ENCODE measurements at regions not wholly inside any gene's neighbourhood (a gene's known extent, or its start where the extent isn't known, plus 50 kb on each side); places are given as distances from the start of the nearest gene placed in this dataset.
A peak's percentile ranks its signal among the peaks of the same experiment; 100 is the strongest.

GRCh38 chr9:104991144-104991953 lies 63.4 kb upstream of the ABCA1 start (continued):
- TF ChIP-seq, protein P1, sequence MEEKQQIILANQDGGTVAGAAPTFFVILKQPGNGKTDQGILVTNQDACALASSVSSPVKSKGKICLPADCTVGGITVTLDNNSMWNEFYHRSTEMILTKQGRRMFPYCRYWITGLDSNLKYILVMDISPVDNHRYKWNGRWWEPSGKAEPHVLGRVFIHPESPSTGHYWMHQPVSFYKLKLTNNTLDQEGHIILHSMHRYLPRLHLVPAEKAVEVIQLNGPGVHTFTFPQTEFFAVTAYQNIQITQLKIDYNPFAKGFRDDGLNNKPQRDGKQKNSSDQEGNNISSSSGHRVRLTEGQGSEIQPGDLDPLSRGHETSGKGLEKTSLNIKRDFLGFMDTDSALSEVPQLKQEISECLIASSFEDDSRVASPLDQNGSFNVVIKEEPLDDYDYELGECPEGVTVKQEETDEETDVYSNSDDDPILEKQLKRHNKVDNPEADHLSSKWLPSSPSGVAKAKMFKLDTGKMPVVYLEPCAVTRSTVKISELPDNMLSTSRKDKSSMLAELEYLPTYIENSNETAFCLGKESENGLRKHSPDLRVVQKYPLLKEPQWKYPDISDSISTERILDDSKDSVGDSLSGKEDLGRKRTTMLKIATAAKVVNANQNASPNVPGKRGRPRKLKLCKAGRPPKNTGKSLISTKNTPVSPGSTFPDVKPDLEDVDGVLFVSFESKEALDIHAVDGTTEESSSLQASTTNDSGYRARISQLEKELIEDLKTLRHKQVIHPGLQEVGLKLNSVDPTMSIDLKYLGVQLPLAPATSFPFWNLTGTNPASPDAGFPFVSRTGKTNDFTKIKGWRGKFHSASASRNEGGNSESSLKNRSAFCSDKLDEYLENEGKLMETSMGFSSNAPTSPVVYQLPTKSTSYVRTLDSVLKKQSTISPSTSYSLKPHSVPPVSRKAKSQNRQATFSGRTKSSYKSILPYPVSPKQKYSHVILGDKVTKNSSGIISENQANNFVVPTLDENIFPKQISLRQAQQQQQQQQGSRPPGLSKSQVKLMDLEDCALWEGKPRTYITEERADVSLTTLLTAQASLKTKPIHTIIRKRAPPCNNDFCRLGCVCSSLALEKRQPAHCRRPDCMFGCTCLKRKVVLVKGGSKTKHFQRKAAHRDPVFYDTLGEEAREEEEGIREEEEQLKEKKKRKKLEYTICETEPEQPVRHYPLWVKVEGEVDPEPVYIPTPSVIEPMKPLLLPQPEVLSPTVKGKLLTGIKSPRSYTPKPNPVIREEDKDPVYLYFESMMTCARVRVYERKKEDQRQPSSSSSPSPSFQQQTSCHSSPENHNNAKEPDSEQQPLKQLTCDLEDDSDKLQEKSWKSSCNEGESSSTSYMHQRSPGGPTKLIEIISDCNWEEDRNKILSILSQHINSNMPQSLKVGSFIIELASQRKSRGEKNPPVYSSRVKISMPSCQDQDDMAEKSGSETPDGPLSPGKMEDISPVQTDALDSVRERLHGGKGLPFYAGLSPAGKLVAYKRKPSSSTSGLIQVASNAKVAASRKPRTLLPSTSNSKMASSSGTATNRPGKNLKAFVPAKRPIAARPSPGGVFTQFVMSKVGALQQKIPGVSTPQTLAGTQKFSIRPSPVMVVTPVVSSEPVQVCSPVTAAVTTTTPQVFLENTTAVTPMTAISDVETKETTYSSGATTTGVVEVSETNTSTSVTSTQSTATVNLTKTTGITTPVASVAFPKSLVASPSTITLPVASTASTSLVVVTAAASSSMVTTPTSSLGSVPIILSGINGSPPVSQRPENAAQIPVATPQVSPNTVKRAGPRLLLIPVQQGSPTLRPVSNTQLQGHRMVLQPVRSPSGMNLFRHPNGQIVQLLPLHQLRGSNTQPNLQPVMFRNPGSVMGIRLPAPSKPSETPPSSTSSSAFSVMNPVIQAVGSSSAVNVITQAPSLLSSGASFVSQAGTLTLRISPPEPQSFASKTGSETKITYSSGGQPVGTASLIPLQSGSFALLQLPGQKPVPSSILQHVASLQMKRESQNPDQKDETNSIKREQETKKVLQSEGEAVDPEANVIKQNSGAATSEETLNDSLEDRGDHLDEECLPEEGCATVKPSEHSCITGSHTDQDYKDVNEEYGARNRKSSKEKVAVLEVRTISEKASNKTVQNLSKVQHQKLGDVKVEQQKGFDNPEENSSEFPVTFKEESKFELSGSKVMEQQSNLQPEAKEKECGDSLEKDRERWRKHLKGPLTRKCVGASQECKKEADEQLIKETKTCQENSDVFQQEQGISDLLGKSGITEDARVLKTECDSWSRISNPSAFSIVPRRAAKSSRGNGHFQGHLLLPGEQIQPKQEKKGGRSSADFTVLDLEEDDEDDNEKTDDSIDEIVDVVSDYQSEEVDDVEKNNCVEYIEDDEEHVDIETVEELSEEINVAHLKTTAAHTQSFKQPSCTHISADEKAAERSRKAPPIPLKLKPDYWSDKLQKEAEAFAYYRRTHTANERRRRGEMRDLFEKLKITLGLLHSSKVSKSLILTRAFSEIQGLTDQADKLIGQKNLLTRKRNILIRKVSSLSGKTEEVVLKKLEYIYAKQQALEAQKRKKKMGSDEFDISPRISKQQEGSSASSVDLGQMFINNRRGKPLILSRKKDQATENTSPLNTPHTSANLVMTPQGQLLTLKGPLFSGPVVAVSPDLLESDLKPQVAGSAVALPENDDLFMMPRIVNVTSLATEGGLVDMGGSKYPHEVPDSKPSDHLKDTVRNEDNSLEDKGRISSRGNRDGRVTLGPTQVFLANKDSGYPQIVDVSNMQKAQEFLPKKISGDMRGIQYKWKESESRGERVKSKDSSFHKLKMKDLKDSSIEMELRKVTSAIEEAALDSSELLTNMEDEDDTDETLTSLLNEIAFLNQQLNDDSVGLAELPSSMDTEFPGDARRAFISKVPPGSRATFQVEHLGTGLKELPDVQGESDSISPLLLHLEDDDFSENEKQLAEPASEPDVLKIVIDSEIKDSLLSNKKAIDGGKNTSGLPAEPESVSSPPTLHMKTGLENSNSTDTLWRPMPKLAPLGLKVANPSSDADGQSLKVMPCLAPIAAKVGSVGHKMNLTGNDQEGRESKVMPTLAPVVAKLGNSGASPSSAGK (IDR thresholded peaks at IDR 0.05), result peak; percentile 79
- TF ChIP-seq ETV5 (CRISPR knock-in tag; IDR thresholded peaks at IDR 0.05; ENCODE audit: low read depth) (0 out of 2 replicates have a peak, but pooled peaks have one; percentile 13), NR2C2 (CRISPR knock-in tag; IDR thresholded peaks at IDR 0.05) (no peak), NR2C2 (tag; IDR thresholded peaks at IDR 0.05) (peak; percentile 52; the same call in 1 of the 2 replicates), HDAC1 (IDR thresholded peaks at IDR 0.05) (peak in 1 of 2 experiments; percentile 42; a peak in 1 of 4 replicates), SNAPC5 (CRISPR knock-in tag; IDR thresholded peaks at IDR 0.05) (no peak), GMEB1 (CRISPR knock-in tag; IDR thresholded peaks at IDR 0.05) (no peak)
- TF ChIP-seq, protein P2, sequence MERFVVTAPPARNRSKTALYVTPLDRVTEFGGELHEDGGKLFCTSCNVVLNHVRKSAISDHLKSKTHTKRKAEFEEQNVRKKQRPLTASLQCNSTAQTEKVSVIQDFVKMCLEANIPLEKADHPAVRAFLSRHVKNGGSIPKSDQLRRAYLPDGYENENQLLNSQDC (CRISPR knock-in tag; IDR thresholded peaks at IDR 0.05), result no peak

Data from K562 (cell line).